Mammary epithelial cell (primary cell): ENCODE measurements at regions not wholly inside any gene's neighbourhood (a gene's known extent, or its start where the extent isn't known, plus 50 kb on each side); places are given as distances from the start of the nearest gene placed in this dataset.

Source experiments
- EZH2 ChIP-seq: IDR thresholded peaks from 2 replicates; pipeline ENCODE4 v1.6.1; 2012; ENCODE audit warnings: low read length, inconsistent platforms, borderline replicate concordance
- TF ChIP-seq, protein P1 (sequence below), 2 donors: IDR thresholded peaks in 1 of 2; conservative IDR thresholded peaks in 1 of 2; 2 replicates each; pipeline ENCODE4 v1.5.1; 2011 to 2012; ENCODE audit warnings: inconsistent platforms in 2 of 2, low read length in 2 of 2, mild to moderate bottlenecking in 2 of 2, control low read depth in 1 of 2, low read depth in 1 of 2; ENCODE audit not compliant: insufficient read depth in 1 of 2; ENCODE audit errors: extremely low read depth in 1 of 2

DNA sequence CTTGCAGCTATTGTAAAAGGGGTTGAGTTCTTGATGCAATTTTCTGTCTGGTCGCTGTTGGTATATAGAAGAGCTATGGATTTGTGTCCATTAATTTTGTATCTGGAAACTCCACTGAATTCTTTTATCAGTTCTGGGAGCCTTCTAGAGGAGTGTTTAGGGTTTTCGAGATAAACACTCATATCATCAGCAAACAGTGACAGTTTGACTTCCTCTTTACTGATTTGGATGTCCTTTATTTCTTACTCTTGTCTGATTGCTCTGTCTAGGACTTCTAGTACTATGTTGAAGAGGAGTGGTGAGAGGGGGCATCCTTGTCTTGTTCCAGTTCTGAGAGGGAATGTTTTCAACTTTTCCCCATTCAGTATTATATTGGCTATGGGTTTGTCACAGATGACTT is 120.8 kb upstream of the SSTR4 start:
- TF ChIP-seq, protein P1, sequence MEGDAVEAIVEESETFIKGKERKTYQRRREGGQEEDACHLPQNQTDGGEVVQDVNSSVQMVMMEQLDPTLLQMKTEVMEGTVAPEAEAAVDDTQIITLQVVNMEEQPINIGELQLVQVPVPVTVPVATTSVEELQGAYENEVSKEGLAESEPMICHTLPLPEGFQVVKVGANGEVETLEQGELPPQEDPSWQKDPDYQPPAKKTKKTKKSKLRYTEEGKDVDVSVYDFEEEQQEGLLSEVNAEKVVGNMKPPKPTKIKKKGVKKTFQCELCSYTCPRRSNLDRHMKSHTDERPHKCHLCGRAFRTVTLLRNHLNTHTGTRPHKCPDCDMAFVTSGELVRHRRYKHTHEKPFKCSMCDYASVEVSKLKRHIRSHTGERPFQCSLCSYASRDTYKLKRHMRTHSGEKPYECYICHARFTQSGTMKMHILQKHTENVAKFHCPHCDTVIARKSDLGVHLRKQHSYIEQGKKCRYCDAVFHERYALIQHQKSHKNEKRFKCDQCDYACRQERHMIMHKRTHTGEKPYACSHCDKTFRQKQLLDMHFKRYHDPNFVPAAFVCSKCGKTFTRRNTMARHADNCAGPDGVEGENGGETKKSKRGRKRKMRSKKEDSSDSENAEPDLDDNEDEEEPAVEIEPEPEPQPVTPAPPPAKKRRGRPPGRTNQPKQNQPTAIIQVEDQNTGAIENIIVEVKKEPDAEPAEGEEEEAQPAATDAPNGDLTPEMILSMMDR (conservative IDR thresholded peaks at IDR 0.05 in 1 of 2, IDR thresholded peaks at IDR 0.05 in 1 of 2; ENCODE audit: extremely low read depth in 1 of 2, insufficient read depth in 1 of 2, low read depth in 1 of 2, low read length in 2 of 2), result no peak
- TF ChIP-seq EZH2, result no peak
